Activated CD4-positive, alpha-beta T cell treated with anti-CD3 and anti-CD28 coated beads, Interleukin-10, Interleukin-2, amounts not matched to agents 100 ng/mL and 50 ng/mL, durations not matched to agents 16 hours and 8 hours (primary cell): ENCODE measurements at regions not wholly inside any gene's neighbourhood (a gene's known extent, or its start where the extent isn't known, plus 50 kb on each side); places are given as distances from the start of the nearest gene placed in this dataset.

Experiments used
- DNase-seq: peaks from one replicate; pipeline ENCODE4 v3.0.0-alpha.2; 2020

DNA sequence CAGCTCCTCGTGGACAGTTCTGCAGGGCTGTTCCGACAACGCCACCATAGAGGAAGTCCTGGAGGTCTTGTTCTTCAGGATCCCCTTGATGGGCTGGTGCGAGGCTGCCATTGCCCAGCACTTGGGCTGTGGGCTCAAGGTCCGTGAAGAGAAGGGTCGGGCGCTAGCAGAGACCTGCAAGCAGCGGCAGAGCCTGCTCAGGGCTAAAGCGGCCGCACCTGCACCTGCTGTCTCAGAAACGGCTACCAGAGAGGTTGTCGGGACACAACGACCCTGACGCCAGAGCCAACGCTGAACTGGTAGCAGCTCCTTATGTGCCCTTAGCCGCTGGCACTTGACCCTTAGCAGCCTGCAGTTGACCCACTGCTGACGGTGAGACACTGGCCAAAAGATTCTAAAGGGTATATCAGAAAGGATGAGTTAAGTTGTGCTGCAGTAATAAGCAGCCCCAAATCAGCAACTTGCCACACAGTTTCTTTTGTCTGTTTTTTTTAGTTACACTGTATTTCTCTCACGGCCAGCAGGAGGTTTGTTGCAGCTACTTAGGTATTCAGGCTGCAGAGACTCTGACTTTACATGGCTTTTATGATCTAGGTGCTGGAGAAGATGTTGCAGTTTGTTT, 55.5 kb upstream of the ST6GAL2 start:
- no peak for DNase-seq

DNA sequence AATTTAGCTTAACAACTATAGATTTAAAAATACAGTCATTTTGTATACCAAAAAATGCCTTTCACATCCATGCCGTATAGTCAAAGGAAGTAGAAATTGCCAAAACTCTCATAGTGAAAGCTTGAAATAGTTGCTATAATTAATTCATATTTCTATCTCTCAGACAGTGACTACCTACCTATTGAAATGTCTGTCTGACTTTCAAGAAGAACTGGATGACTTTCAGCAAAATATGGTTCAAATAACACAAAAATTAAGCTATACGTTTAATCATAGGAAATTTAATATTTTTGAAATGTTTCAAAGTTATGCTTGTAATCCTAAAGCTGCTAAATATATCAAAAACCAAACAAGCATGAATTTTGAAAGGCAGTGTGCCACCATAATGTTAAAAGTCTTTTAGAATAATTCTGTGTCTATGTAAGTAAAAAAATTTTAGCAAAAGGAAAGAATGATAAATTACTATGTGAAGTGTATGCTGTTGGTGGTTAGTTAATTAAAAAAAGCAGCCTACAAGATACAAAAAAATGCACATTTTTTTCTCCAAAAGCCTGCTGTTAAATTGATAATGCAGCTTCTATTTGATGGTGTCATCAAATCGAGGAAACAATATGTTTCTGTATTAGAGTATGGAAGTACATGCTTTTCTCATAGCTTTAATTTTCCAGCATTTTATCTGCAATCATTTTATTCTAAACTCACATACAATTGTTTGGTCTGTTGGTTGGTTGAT, 57.7 kb upstream of the ST6GAL2 start:
- DNase-seq, result no peak

DNA sequence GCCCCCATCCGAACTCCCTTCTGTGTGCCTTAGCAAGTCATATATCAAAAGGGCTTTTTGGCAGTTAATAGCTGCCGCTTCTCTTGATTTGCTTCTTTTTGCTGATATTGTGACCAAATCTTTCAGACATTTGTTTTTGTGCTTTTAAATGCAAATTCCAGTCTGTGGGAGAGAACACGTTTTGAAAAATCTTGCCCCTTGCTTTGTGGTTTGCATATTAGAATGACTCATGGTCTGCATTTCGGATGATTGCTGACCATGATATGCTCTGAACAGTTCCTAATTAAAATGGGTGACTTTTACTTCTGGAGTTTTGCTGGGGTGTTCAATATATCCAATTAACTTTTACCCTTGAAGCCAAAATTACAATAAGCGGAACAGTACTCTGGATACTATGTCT, 58.2 kb upstream of the ST6GAL2 start:
- DNase-seq, result no peak

DNA sequence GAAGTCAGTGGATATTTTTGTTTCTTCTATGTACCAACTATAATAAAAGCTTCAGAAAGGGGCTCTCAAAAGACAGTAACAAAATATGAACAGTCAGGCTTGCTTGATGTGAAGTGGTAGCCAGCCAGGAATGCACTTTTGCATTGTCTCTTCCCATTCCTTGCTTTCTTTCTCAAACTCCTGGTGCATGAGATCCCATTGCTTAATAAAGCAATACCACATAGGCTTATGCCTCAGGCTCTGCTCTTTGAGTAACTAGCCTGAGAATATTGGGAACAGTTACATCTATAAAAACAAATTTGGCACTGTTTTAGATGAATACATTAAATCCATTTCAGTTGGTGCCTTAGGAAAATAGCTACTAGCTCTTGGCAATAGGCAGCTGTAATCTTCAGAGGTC, 62.6 kb upstream of the ST6GAL2 start:
- no peak for DNase-seq

DNA sequence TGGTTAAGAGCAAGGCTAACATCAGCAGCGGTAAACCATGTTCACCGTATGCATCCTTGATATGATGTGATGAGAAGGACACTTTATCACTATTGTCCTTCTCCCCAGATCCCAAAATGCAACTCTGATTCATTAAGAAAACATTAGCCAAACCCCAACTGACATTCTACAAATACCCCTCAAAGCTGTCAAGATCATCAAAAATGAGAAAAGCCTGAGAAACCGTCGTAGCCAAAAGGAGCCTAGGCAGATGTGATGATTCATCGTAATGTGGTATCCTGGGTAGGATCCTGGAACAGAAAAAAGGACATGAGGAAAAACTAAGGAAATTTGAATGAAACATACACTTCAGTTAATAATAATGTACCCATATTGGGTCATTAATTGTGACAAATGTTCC, 67.3 kb upstream of the ST6GAL2 start:
- no peak for DNase-seq

DNA sequence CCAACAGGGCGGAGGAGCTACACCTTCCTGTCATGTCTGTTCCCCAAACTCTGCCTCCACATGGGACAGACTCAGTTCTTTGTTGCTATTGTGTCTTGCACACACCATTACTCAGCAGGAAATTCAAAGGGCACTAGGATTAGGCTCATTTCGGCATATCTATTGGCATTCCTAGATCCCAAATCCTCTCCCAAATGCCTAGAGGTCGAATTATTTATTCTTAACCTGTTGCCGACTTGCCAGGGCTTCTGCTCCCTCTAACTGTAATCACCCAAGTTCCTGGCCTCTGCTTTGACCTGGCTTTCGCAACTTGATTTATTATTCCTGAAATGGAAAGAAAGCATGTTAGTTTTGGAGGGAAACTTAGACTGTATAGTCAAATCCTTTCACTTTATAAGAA, 67.8 kb upstream of the ST6GAL2 start:
- no peak for DNase-seq

DNA sequence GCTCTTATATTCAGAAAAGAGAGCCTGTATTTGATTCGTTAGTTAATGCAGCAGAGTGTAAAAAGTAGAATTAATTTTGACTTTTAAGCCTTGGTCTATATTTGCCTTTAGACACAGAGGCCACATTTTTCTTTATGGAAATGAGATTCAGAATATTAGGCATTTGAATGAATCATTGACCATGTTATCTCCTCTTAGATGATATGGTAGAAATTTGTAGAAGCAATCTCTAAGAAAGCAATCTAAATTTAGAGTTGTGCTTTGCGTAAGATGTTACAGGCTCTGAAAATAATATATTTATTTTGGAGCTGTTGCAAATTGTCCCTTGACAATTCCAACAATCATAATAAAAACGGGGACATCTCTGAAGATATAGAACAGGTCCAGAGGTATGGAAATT, 68.3 kb upstream of the ST6GAL2 start:
- DNase-seq, result no peak

- DNase-seq, result no peak
Measured at GRCh38 chr2:106956416-106956815, 70.4 kb upstream of the ST6GAL2 start.

DNA sequence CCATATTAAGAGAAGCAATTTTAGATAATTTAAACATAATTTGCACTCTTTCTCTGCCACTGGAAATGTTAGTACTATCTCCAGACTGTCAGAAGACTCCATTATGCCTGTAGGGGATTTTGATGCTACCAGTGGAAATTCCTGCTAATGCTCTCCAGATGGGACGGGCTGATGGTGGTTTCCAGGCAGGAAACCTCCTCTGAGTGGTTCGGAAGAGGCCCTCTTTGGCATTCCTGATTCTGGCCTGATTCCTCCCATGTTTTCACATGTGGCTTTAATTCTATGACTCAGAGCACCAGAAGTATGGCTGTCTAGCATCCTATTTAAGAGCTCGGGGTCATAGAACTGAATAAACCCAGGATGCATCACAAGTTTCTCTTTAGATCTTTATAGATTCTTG, 70.9 kb upstream of the ST6GAL2 start:
- DNase-seq, result no peak

DNA sequence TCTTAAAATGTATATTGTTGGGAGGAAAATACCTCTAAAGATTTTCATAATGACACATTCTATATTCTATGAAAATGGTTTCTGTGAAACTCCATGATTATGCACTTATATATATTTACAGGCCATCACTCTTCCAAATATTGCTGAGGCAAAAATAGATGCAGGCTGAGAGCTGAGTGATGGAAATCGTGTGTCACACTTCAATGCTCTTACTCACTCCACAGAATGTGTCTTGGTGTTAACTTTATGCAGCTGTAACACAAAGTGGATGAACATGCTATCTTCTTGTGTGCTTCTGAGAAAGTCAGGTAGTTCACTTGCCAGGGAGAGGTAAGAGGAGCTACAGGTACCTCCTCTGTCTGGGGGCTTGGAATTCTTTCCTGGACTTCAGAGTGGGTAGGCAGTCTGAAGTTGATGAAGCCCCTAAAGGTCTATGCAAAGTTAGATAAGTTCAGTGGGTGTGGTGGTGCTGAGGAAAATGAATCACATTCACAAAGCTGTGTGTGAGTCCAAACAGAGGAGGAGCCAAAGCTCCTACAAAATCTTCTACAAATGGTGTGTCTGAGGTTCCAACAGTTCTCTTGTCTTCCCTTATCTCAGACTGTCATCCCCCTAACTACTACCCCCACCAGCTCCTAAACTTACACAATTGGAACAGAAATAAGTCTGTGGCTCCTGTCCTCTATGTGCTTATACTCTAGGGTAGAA, 74.2 kb upstream of the ST6GAL2 start:
- no peak for DNase-seq

DNA sequence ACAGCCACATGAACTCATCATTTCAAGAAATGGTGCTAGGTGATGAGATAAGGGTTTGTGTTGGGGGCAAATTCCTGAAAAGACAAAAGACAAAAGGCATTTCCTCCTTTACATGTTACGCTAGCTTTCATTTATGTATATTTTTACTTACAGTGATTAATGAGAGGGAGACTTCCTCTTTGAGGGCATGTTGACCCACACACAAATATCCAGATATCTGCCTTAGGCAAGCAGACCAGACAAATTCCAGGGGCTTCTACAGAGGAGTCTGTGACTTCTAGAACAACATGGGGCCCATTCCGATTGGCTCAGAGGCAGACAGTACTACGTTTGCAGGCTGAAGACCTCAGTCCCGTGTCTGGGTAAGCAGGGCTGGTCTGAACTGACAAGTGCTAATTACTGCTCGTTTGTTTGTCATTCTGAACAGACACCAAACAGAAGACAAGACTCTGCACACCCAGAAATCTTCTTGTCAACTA, 74.8 kb upstream of the ST6GAL2 start:
- no peak for DNase-seq

GRCh38 chr2:106961328-106961727, 75.4 kb upstream of the ST6GAL2 start:
- DNase-seq, result no peak

DNA sequence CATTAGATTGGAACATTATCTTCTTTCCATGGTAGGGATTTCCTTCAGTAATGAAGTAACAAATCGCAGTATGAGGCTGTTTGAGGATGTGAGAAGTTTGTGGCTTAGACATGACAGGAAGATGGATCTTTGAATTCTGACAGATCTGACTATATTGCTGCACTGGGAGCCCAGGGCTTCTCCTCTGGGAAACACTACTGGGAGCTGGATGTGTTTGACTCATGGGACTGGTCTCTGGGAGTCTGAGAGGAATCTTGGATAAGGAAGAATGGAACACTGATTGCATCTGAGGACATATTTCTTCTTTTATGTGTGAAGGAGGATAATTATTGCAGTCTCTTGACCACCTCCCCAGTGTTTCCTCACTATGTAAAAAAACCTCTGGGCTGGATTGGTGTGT, 77.2 kb upstream of the ST6GAL2 start:
- no peak for DNase-seq

DNA sequence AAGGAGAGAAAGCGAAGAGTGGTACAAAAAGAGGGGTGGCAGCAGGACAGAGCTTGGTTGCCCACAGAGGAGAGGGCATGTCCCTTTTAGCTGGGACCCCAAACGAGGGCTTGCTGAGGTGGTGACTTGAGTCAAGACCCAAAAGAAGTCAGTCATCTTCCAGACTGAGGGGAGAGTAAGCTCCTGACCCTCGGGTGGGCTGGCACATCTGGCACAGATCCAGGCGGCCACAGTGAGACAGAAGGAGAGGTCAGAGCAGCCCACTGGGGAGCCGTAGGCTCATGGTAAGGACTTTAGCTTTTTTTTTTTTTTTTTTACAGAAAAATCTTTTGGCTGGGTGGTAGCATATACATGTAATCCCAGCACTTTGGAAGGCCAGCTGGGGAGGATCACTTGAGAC, 77.9 kb upstream of the ST6GAL2 start:
- DNase-seq, result no peak

DNA sequence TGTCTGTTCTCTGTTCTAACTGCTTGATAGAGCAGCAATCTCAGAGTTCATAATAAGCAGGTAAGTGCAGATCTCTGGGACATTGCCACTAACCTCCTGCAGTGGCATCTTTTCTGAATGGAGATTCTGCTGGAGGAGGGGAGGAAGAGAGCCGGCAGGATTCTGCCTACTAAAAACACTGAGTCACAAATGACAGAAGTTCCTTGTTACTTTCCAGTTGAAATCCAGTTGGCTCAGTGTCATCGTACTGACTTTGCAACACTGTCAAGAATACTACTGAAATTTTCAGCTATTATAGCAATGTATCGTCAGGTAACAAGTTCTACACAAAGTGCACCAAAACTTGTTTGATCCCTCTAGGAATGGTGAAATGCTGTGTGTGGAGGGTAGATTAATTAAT, 79.6 kb upstream of the ST6GAL2 start:
- DNase-seq, result no peak

GRCh38 chr2:106969777-106970176, 83.8 kb upstream of the ST6GAL2 start:
- no peak for DNase-seq

DNA sequence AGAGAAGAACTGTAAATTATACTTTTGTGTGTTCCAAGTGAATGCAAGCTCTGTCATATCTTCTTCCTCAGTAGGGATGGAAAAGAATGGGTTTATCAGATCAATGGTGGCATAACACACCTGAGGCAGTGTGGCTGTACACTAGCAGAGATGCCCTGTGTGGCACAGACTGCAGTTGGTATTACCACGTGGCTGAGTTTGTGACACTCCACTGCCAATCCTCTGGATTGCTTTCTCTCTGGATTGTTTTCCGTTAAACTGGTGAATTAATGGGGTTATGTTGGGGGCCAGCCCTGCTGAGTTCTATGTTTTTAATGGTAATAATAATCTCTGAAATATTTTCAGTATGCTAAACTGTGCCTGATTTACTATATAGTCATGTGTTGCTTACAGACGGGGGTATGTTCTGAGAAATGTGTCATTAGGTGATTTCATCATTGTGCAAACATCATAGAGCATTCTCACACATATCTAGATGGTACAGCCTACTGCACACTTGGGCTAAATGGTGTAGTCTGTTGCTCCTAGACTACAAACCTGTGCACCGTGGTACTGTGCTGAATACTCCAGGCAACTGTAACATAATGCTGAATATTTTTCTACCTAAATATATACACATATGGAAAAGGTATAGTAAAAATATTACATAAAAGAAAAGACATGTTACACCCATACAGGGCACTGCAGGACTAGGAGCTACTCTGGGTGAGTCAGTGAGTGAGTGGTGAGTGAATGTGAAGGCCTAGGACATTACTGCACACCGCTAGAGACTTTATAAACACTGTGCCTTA, 84.7 kb upstream of the ST6GAL2 start:
- DNase-seq, result no peak

DNA sequence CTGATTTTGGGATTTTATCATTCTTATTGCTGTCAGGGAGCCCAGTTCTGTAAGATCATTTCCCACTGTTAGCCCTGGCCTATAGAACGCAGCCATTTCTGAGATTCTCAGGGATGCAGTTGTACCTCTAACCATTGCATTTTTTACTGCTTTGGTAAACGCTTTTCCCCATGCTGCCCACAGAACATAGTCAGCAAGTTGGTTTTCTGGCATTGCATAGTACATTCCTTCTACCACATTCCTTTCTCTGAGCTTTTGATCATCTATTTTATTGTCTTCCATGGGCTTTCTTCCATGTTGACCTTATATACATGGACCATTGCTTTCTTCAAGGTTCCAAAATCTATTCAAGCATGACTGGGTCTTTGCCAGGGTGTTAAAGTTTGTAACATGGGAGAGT, 86.8 kb upstream of the ST6GAL2 start:
- DNase-seq, result no peak

GRCh38 chr2:106974891-106975290, 88.9 kb upstream of the ST6GAL2 start:
- no peak for DNase-seq

DNA sequence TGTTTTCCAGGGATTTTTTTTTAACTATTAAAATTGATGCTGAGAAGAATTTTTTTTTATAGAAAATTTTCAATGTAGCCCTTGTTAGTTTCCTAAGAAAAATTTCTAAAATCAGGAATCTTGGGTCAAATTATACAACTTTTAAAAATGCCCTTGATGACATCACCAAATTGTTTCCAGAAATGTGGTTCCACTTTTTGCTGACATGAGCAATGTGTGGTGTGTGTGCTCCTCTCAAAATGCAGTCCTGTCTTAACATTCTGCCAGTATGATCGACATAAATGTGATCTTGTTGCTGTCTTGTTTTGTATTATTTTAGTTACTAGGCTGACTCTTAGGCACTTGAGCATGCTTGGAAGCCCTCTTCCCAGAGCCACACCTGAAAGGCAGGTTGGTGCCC, 89.7 kb upstream of the ST6GAL2 start:
- DNase-seq, result no peak

- no peak for DNase-seq
Measured at GRCh38 chr2:106976548-106976947, 90.6 kb upstream of the ST6GAL2 start.

GRCh38 chr2:106977717-106978116, 91.8 kb upstream of the ST6GAL2 start:
- no peak for DNase-seq

GRCh38 chr2:106978647-106979046, 92.7 kb upstream of the ST6GAL2 start:
- DNase-seq, result no peak
